ELR (cell line): ENCODE measurements at regions not wholly inside any gene's neighbourhood (a gene's known extent, or its start where the extent isn't known, plus 50 kb on each side); places are given as distances from the start of the nearest gene placed in this dataset.

Source experiments
- DNase-seq: peaks from one replicate; pipeline ENCODE4 v3.0.0-alpha.2; 2015; ENCODE audit warnings: low read depth

- DNase-seq = no peak
Measured at GRCh38 chr11:70930215-70930614, 322.2 kb downstream of the SHANK2 start.

GRCh38 chr11:70931430-70931829, 320.9 kb downstream of the SHANK2 start:
- DNase-seq = no peak

GRCh38 chr11:70933981-70934583, 318.3 kb downstream of the SHANK2 start:
- no peak for DNase-seq

- DNase-seq = no peak
Measured at GRCh38 chr11:70935006-70935768, 317.2 kb downstream of the SHANK2 start.

GRCh38 chr11:70942593-70942992, 309.8 kb downstream of the SHANK2 start:
- DNase-seq = no peak

GRCh38 chr11:70944141-70944540, 308.2 kb downstream of the SHANK2 start:
- no peak for DNase-seq

- no peak for DNase-seq
Measured at GRCh38 chr11:70944636-70945035, 307.7 kb downstream of the SHANK2 start.

- DNase-seq = no peak
Measured at GRCh38 chr11:70948398-70948797, 304.0 kb downstream of the SHANK2 start.

- no peak for DNase-seq
Measured at GRCh38 chr11:70948855-70949531, 303.4 kb downstream of the SHANK2 start.

- peak; percentile 3 for DNase-seq
Measured at GRCh38 chr11:70951139-70951804, 301.1 kb downstream of the SHANK2 start.

GRCh38 chr11:70952191-70952590, 300.2 kb downstream of the SHANK2 start:
- DNase-seq = no peak

- DNase-seq = no peak
Measured at GRCh38 chr11:70953720-70954119, 298.7 kb downstream of the SHANK2 start.

GRCh38 chr11:70954471-70954870, 297.9 kb downstream of the SHANK2 start:
- no peak for DNase-seq
